Osteoblast (primary cell): ENCODE measurements at regions not wholly inside any gene's neighbourhood (a gene's known extent, or its start where the extent isn't known, plus 50 kb on each side); places are given as distances from the start of the nearest gene placed in this dataset.

ENCODE experiments used
- DNase-seq: peaks from one replicate; pipeline ENCODE4 v3.0.0; 2011; ENCODE audit warnings: low spot score, mixed read lengths; ENCODE audit not compliant: insufficient read length; ENCODE audit errors: missing footprints
- H2AFZ ChIP-seq: 2 replicates; pipeline ENCODE4 v1.6.0; 2011; ENCODE audit warnings: mild to moderate bottlenecking, low read length
- H3K27ac ChIP-seq: 2 replicates; pipeline ENCODE4 v1.5.1; 2011; ENCODE audit warnings: mild to moderate bottlenecking, low read depth, low read length, moderate library complexity
- H3K27me3 ChIP-seq: 2 replicates; pipeline ENCODE4 v1.6.0; 2012; ENCODE audit warnings: mild to moderate bottlenecking, control low read depth, inconsistent platforms, low read length, moderate library complexity; ENCODE audit not compliant: insufficient read depth
- H3K36me3 ChIP-seq: 2 replicates; pipeline ENCODE4 v1.5.1; 2011; ENCODE audit warnings: mild to moderate bottlenecking, low read length, control low read depth, moderate library complexity; ENCODE audit not compliant: insufficient read depth
- H3K4me1 ChIP-seq: 2 replicates; pipeline ENCODE4 v1.5.1; 2011; ENCODE audit warnings: mild to moderate bottlenecking, low read length, control low read depth, moderate library complexity; ENCODE audit not compliant: insufficient read depth
- H3K4me2 ChIP-seq: 2 replicates; pipeline ENCODE4 v1.6.0; 2011; ENCODE audit warnings: mild to moderate bottlenecking, low read length; ENCODE audit not compliant: insufficient read depth
- H3K4me3 ChIP-seq: fragments of 200-600 bp; sonication (generic); 3 replicates; pipeline ENCODE4 v1.5.1; 2012; ENCODE audit warnings: mild to moderate bottlenecking, low read length, inconsistent platforms; ENCODE audit not compliant: insufficient read depth
- H3K79me2 ChIP-seq: 2 replicates; pipeline ENCODE4 v1.6.0; 2012; ENCODE audit warnings: mild to moderate bottlenecking, low read length, control low read depth, inconsistent platforms; ENCODE audit not compliant: insufficient read depth
- H3K9me3 ChIP-seq: 2 replicates; pipeline ENCODE4 v1.5.1; 2011; ENCODE audit warnings: low read depth, low read length, control low read depth
- H4K20me1 ChIP-seq: 2 replicates; pipeline ENCODE4 v1.6.0; 2012; ENCODE audit warnings: mild to moderate bottlenecking, low read length, control low read depth; ENCODE audit not compliant: insufficient read depth
- TF ChIP-seq, protein P1 (sequence below): IDR thresholded peaks from 2 replicates; pipeline ENCODE4 v1.5.1; 2011; ENCODE audit warnings: mild to moderate bottlenecking, low read depth, low read length, moderate library complexity; ENCODE audit errors: extremely low read depth

- Histone ChIP-seq H3K79me2 (no peaks in the 10 kb centered on the region), H3K36me3 (no peaks in the 10 kb centered on the region), H3K27me3 (no peaks in the 10 kb centered on the region), H4K20me1 (no peaks in the 10 kb centered on the region), H3K4me3 (no peak overlapping the region), H2AFZ (peak overlapping the region; percentile 6), H3K4me1 (peaks cover 2% of the 10 kb centered on the region), H3K4me2 (peak overlapping the region; percentile 26), H3K27ac (no peak overlapping the region), H3K9me3 (no peaks in the 10 kb centered on the region)
- TF ChIP-seq, protein P1, sequence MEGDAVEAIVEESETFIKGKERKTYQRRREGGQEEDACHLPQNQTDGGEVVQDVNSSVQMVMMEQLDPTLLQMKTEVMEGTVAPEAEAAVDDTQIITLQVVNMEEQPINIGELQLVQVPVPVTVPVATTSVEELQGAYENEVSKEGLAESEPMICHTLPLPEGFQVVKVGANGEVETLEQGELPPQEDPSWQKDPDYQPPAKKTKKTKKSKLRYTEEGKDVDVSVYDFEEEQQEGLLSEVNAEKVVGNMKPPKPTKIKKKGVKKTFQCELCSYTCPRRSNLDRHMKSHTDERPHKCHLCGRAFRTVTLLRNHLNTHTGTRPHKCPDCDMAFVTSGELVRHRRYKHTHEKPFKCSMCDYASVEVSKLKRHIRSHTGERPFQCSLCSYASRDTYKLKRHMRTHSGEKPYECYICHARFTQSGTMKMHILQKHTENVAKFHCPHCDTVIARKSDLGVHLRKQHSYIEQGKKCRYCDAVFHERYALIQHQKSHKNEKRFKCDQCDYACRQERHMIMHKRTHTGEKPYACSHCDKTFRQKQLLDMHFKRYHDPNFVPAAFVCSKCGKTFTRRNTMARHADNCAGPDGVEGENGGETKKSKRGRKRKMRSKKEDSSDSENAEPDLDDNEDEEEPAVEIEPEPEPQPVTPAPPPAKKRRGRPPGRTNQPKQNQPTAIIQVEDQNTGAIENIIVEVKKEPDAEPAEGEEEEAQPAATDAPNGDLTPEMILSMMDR, result peak; percentile 9
- peak; percentile 67 for DNase-seq
These were observed 367.1 kb downstream of the ZEB2 start for GRCh38 chr2:144152817-144153271.

- Histone ChIP-seq H3K4me2 (no peak overlapping the region), H3K27ac (no peak overlapping the region), H3K36me3 (no peaks in the 10 kb centered on the region), H2AFZ (no peak overlapping the region), H3K4me3 (no peak overlapping the region), H3K79me2 (no peaks in the 10 kb centered on the region), H4K20me1 (no peaks in the 10 kb centered on the region), H3K27me3 (no peaks in the 10 kb centered on the region), H3K9me3 (no peaks in the 10 kb centered on the region), H3K4me1 (peaks cover 2% of the 10 kb centered on the region)
- DNase-seq, result no peak
- TF ChIP-seq, protein P1, result no peak
These were observed 368.1 kb downstream of the ZEB2 start for GRCh38 chr2:144151851-144152250.

GRCh38 chr2:144151405-144151804 is 368.5 kb downstream of the ZEB2 start:
- H3K36me3 ChIP-seq, result no peaks in the 10 kb centered on the region
- no peaks in the 10 kb centered on the region for H3K9me3 ChIP-seq
- TF ChIP-seq, protein P1, result no peak
- H3K4me2 ChIP-seq, result no peak overlapping the region
- H3K27me3 ChIP-seq, result no peaks in the 10 kb centered on the region
- H2AFZ ChIP-seq, result no peak overlapping the region
- no peak overlapping the region for H3K27ac ChIP-seq
- no peak for DNase-seq
- no peaks in the 10 kb centered on the region for H3K79me2 ChIP-seq
- H4K20me1 ChIP-seq, result no peaks in the 10 kb centered on the region
- H3K4me1 ChIP-seq, result peaks cover 2% of the 10 kb centered on the region
- no peak overlapping the region for H3K4me3 ChIP-seq

DNA sequence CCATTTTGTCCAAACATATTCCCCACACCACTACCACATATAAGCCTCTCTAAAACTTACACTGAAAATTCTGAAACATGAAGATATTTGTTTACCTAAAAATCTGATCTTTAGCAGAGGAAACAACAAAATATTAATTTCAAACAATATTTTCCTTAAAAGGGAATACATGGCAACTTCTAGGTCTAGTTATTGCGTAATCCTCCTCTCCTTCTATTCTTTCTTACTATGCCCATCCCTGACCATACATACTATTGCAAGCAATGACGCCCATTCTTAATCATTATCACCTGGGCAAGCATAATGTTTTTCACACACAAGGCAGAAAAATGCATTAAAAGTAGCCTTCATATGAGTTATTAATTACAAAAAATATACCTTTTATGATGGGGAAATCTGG is 372.6 kb downstream of the ZEB2 start:
- no peaks in the 10 kb centered on the region for H3K79me2 ChIP-seq
- no peaks in the 10 kb centered on the region for H3K9me3 ChIP-seq
- no peak overlapping the region for H3K4me2 ChIP-seq
- no peak overlapping the region for H3K27ac ChIP-seq
- H3K27me3 ChIP-seq, result no peaks in the 10 kb centered on the region
- no peaks in the 10 kb centered on the region for H3K36me3 ChIP-seq
- peaks cover 4% of the 10 kb centered on the region for H3K4me1 ChIP-seq
- DNase-seq, result no peak
- H2AFZ ChIP-seq, result no peak overlapping the region
- no peaks in the 10 kb centered on the region for H4K20me1 ChIP-seq
- no peak overlapping the region for H3K4me3 ChIP-seq
- TF ChIP-seq, protein P1, result no peak
